Fibroblast of pulmonary artery (primary cell): ENCODE measurements at regions not wholly inside any gene's neighbourhood (a gene's known extent, or its start where the extent isn't known, plus 50 kb on each side); places are given as distances from the start of the nearest gene placed in this dataset.

ENCODE experiments used
- DNase-seq: peaks from one replicate; pipeline ENCODE4 v3.0.0-alpha.2; 2010; ENCODE audit warnings: low read depth
- H3K4me3 ChIP-seq: replicated peaks from 2 replicates; pipeline ENCODE4 v1.5.1; 2011; ENCODE audit warnings: low read depth, mild to moderate bottlenecking, control low read depth, low read length, moderate library complexity
- CTCF ChIP-seq: IDR thresholded peaks from 2 replicates; pipeline ENCODE4 v1.5.1; 2011; ENCODE audit warnings: mild to moderate bottlenecking, control low read depth, low read length, inconsistent platforms; ENCODE audit errors: missing control alignments

GRCh38 chr16:6160303-6160702, 1062.7 kb upstream of the EEF2KMT start:
- H3K4me3 ChIP-seq = no peak overlapping the region
- no peak for TF ChIP-seq CTCF
- DNase-seq = no peak

- no peak overlapping the region for H3K4me3 ChIP-seq
- DNase-seq = no peak
- TF ChIP-seq CTCF = no peak
Observed at GRCh38 chr16:6157806-6158205, 1060.2 kb upstream of the EEF2KMT start.

GRCh38 chr16:6155271-6155670, 1057.7 kb upstream of the EEF2KMT start:
- no peak for DNase-seq
- H3K4me3 ChIP-seq = no peak overlapping the region
- no peak for TF ChIP-seq CTCF

- no peak for DNase-seq
- no peak for TF ChIP-seq CTCF
- no peak overlapping the region for H3K4me3 ChIP-seq
Observed at GRCh38 chr16:6153901-6154300, 1056.3 kb upstream of the EEF2KMT start.

GRCh38 chr16:6149031-6149430, 1051.4 kb upstream of the EEF2KMT start:
- DNase-seq = no peak
- no peak overlapping the region for H3K4me3 ChIP-seq
- no peak for TF ChIP-seq CTCF

GRCh38 chr16:6148361-6148760, 1050.8 kb upstream of the EEF2KMT start:
- no peak overlapping the region for H3K4me3 ChIP-seq
- no peak for DNase-seq
- TF ChIP-seq CTCF = no peak

- no peak for TF ChIP-seq CTCF
- no peak overlapping the region for H3K4me3 ChIP-seq
- no peak for DNase-seq
Observed at GRCh38 chr16:6146874-6147425, 1049.4 kb upstream of the EEF2KMT start.
